HEK293 (cell line): ENCODE measurements at regions not wholly inside any gene's neighbourhood (a gene's known extent, or its start where the extent isn't known, plus 50 kb on each side); places are given as distances from the start of the nearest gene placed in this dataset.

Experiments
- CTCF ChIA-PET: fragments of 350-600 bp; formaldehyde crosslinking; extraction: SDS; loops from one replicate; lab custom pipeline; 2021; ENCODE audit warnings: antibody characterized with exemption; lab: Yijun Ruan, JAX
- POLR2A ChIA-PET: fragments of 300-600 bp; formaldehyde crosslinking; extraction: SDS; loops from one replicate; lab custom pipeline; 2020; ENCODE audit warnings: antibody characterized with exemption, inconsistent platforms; lab: Yijun Ruan, JAX
- H3K27ac ChIP-seq: fragments of 200-500 bp; sonication (Bioruptor generic); 2 replicates; pipeline ENCODE4 v1.5.1; 2014; ENCODE audit warnings: low read depth, low read length, control low read depth, inconsistent platforms; ENCODE audit errors: extremely low read depth
- H3K36me3 ChIP-seq, 2 experiments: fragments of 200-500 bp in 1 of 2; sonication (Bioruptor generic) in 1 of 2; 1 replicate in 1 of 2; 2 replicates in 1 of 2; pipeline ENCODE4 v1.5.1; 2014 to 2017; ENCODE audit warnings: inconsistent platforms in 2 of 2, low read length in 2 of 2; ENCODE audit not compliant: control insufficient read depth in 2 of 2, insufficient read depth in 1 of 2
- H3K4me1 ChIP-seq: fragments of 200-500 bp; sonication (Bioruptor generic); 2 replicates; pipeline ENCODE4 v1.5.1; 2014; ENCODE audit warnings: mild to moderate bottlenecking, low read length, inconsistent platforms; ENCODE audit not compliant: control insufficient read depth, insufficient read depth
- H3K4me3 ChIP-seq: 2 replicates; pipeline ENCODE4 v1.5.1; 2011; ENCODE audit warnings: low read depth, mild to moderate bottlenecking, control low read depth, low read length, moderate library complexity
- H3K9me3 ChIP-seq: fragments of 200-500 bp; sonication (Bioruptor generic); 2 replicates; pipeline ENCODE4 v1.5.1; 2014; ENCODE audit warnings: low read depth, low read length, inconsistent platforms; ENCODE audit not compliant: control insufficient read depth, insufficient read depth
- AEBP2 ChIP-seq: fragments of 450-650 bp; formaldehyde crosslinking; IDR thresholded peaks from 2 replicates; pipeline ENCODE4 v1.5.1; 2016; ENCODE audit warnings: missing biosample characterization, missing genetic modification characterization, borderline replicate concordance
- GLI4 ChIP-seq: fragments of 450-650 bp; formaldehyde crosslinking; IDR thresholded peaks from 2 replicates; pipeline ENCODE4 v1.5.1; 2016; ENCODE audit warnings: missing biosample characterization, missing genetic modification characterization
- HOXC10 ChIP-seq: sonication (generic); formaldehyde crosslinking; IDR thresholded peaks from 2 replicates; pipeline ENCODE4 v1.8.1; 2023; ENCODE audit warnings: mild to moderate bottlenecking, missing genetic modification reagents
- PRDM10 ChIP-seq: fragments of 450-650 bp; formaldehyde crosslinking; IDR thresholded peaks from 2 replicates; pipeline ENCODE4 v1.5.1; 2016; ENCODE audit warnings: missing biosample characterization, missing genetic modification characterization
- REPIN1 ChIP-seq: fragments of 450-650 bp; formaldehyde crosslinking; IDR thresholded peaks from 2 replicates; pipeline ENCODE4 v1.5.1; 2017; ENCODE audit warnings: missing biosample characterization, missing genetic modification characterization, low read depth
- SALL2 ChIP-seq: fragments of 450-650 bp; formaldehyde crosslinking; IDR thresholded peaks from 2 replicates; pipeline ENCODE4 v1.5.0; 2017; ENCODE audit warnings: missing biosample characterization, mild to moderate bottlenecking, missing genetic modification characterization, borderline replicate concordance
- SETDB1 ChIP-seq: IDR thresholded peaks from one replicate; pipeline ENCODE4 v1.6.1; 2017; ENCODE audit warnings: mild to moderate bottlenecking, low read length, moderate library complexity, mixed read lengths; ENCODE audit not compliant: insufficient read length
- ZNF148 ChIP-seq: fragments of 450-650 bp; formaldehyde crosslinking; IDR thresholded peaks from 2 replicates; pipeline ENCODE4 v1.5.0; 2017; ENCODE audit warnings: missing biosample characterization, missing genetic modification characterization, borderline replicate concordance
- ZNF211 ChIP-seq: fragments of 450-650 bp; formaldehyde crosslinking; IDR thresholded peaks from 2 replicates; pipeline ENCODE4 v1.5.1; 2016; ENCODE audit warnings: low read depth, missing biosample characterization, missing genetic modification characterization
- ZNF354C ChIP-seq: fragments of 450-650 bp; formaldehyde crosslinking; IDR thresholded peaks from 2 replicates; pipeline ENCODE4 v1.5.1; 2016; ENCODE audit warnings: missing biosample characterization, missing genetic modification characterization, low read depth, borderline replicate concordance
- ZNF510 ChIP-seq: fragments of 450-650 bp; formaldehyde crosslinking; IDR thresholded peaks from 2 replicates; pipeline ENCODE4 v1.5.1; 2018; ENCODE audit warnings: mild to moderate bottlenecking, missing genetic modification characterization, missing biosample characterization; ENCODE audit not compliant: insufficient replicate concordance
- ZNF624 ChIP-seq: fragments of 450-650 bp; formaldehyde crosslinking; IDR thresholded peaks from 2 replicates; pipeline ENCODE4 v1.5.1; 2017; ENCODE audit warnings: missing biosample characterization, missing genetic modification characterization
- ZNF664 ChIP-seq: fragments of 450-650 bp; formaldehyde crosslinking; IDR thresholded peaks from 2 replicates; pipeline ENCODE4 v1.5.1; 2016; ENCODE audit warnings: missing biosample characterization, missing genetic modification characterization
- ZNF670 ChIP-seq: fragments of 450-650 bp; formaldehyde crosslinking; IDR thresholded peaks from 2 replicates; pipeline ENCODE4 v1.5.1; 2016; ENCODE audit warnings: missing biosample characterization, missing genetic modification characterization, low read depth
- ZNF692 ChIP-seq: fragments of 450-650 bp; formaldehyde crosslinking; IDR thresholded peaks from 2 replicates; pipeline ENCODE4 v1.5.1; 2016; ENCODE audit warnings: missing biosample characterization, missing genetic modification characterization

GRCh38 chr5:32964261-32964660 is 253.1 kb downstream of the NPR3 start (continued):
- TF ChIP-seq GLI4 (tag by site-specific recombination) = no peak

- no peaks in the 10 kb centered on the region for H3K4me1 ChIP-seq
- no peak overlapping the region for H3K4me3 ChIP-seq
- H3K27ac ChIP-seq = no peak overlapping the region
- CTCF ChIA-PET = interaction anchor here (0.6 kb wide), 1 partner anchor 1148 kb away, joined by 3 read pairs; no protein-coding TSS in a partner anchor
- no peaks in the 10 kb centered on the region for H3K36me3 ChIP-seq
- H3K9me3 ChIP-seq = no peaks in the 10 kb centered on the region
- no peak for TF ChIP-seq ZNF624 (tag by site-specific recombination)
- no peak for TF ChIP-seq SALL2 (tag by site-specific recombination)
- TF ChIP-seq ZNF692 (tag by site-specific recombination) = no peak
- TF ChIP-seq HOXC10 = no peak
- no peak for TF ChIP-seq ZNF670 (tag by site-specific recombination)
- TF ChIP-seq ZNF211 (tag by site-specific recombination) = no peak
- no peak for TF ChIP-seq ZNF510
- no peak for TF ChIP-seq PRDM10 (tag by site-specific recombination)
- POLR2A ChIA-PET = no interaction called here
These were observed 262.5 kb downstream of the NPR3 start for GRCh38 chr5:32973646-32974045.

GRCh38 chr5:32975656-32976375 is 264.7 kb downstream of the NPR3 start:
- H3K4me3 ChIP-seq = no peak overlapping the region
- no peak for TF ChIP-seq ZNF354C (tag by site-specific recombination)
- no peak for TF ChIP-seq ZNF664 (tag by site-specific recombination)
- no peak for TF ChIP-seq ZNF148 (tag by site-specific recombination)
- no peak for TF ChIP-seq SETDB1
- no peak for TF ChIP-seq AEBP2 (tag by site-specific recombination)
- TF ChIP-seq REPIN1 = no peak
- H3K27ac ChIP-seq = no peak overlapping the region
- no peaks in the 10 kb centered on the region for H3K4me1 ChIP-seq
- ChIA-PET POLR2A (no interaction called here), CTCF (no interaction called here)
- H3K36me3 ChIP-seq = no peaks in the 10 kb centered on the region
- H3K9me3 ChIP-seq = no peaks in the 10 kb centered on the region
